MCF 10A (cell line): ENCODE measurements at regions not wholly inside any gene's neighbourhood (a gene's known extent, or its start where the extent isn't known, plus 50 kb on each side); places are given as distances from the start of the nearest gene placed in this dataset.

Source experiments
- BruUV-seq: library from RNA; stranded (reverse); fragments of 400-500 nt; replicated peaks from 2 replicates; lab custom pipeline; 2021; lab: Mats Ljungman, UMichigan
- CTCF ChIA-PET: fragments of 300-600 bp; sonication (Branson Sonifier 250); formaldehyde crosslinking; extraction: SDS; loops from one replicate; lab custom pipeline; 2021; ENCODE audit warnings: antibody characterized with exemption, inconsistent platforms; lab: Yijun Ruan, JAX
- POLR2A ChIA-PET: fragments of 300-600, 350-650 bp; sonication (Branson Sonifier 250); formaldehyde crosslinking; extraction: SDS; loops from one replicate; lab custom pipeline; 2020; ENCODE audit warnings: antibody characterized with exemption, inconsistent platforms; lab: Yijun Ruan, JAX
- DNase-seq: peaks from one replicate; pipeline ENCODE4 v3.0.0-alpha.2; 2018; ENCODE audit not compliant: unreplicated experiment
- H3K27ac Mint-ChIP-seq: one replicate; pipeline ENCODE4 v1.8.0; 2022; ENCODE audit warnings: mild to moderate bottlenecking, low read depth, mixed read lengths; ENCODE audit not compliant: unreplicated experiment
- H3K27me3 Mint-ChIP-seq: one replicate; pipeline ENCODE4 v1.8.0; 2022; ENCODE audit warnings: mixed read lengths; ENCODE audit not compliant: insufficient read depth, unreplicated experiment
- H3K36me3 Mint-ChIP-seq: one replicate; pipeline ENCODE4 v1.8.0; 2022; ENCODE audit warnings: mild to moderate bottlenecking, moderate library complexity, mixed read lengths; ENCODE audit not compliant: insufficient read depth, unreplicated experiment
- H3K4me1 Mint-ChIP-seq: one replicate; pipeline ENCODE4 v1.8.0; 2022; ENCODE audit warnings: mixed read lengths; ENCODE audit not compliant: insufficient read depth, unreplicated experiment
- H3K4me3 Mint-ChIP-seq: one replicate; pipeline ENCODE4 v1.8.0; 2022; ENCODE audit warnings: mild to moderate bottlenecking, moderate library complexity, mixed read lengths; ENCODE audit not compliant: unreplicated experiment
- H3K9me3 Mint-ChIP-seq: one replicate; pipeline ENCODE4 v1.8.0; 2022; ENCODE audit warnings: mixed read lengths; ENCODE audit not compliant: unreplicated experiment
- CTCF ChIP-seq: fragments of 200-600 bp; IDR thresholded peaks from one replicate; pipeline ENCODE4 v1.8.0; 2022; ENCODE audit warnings: antibody characterized with exemption, mild to moderate bottlenecking; ENCODE audit not compliant: unreplicated experiment
- intact Hi-C: fragments of 100-400 bp; cut with micrococcal nuclease; formaldehyde crosslinking; loops from 2 replicates; pipeline ENCODE4 v1.14.1; 2022

GRCh38 chr2:19036091-19036490 is 322.3 kb downstream of the OSR1 start:
- CTCF ChIA-PET = interaction anchor here (0.5 to 0.8 kb wide), 2 partner anchors 15 to 347 kb away, joined by 3 to 6 read pairs; no protein-coding TSS in a partner anchor
- H3K27ac Mint-ChIP-seq = no peak overlapping the region
- peaks cover 12% of the 10 kb centered on the region for H3K4me1 Mint-ChIP-seq
- no TSS peak for BruUV-seq
- intact Hi-C loops = loop anchor here (5.0 kb wide), 1 partner anchor 36 kb away; no protein-coding TSS in a partner anchor
- no peak for DNase-seq
- H3K9me3 Mint-ChIP-seq = no peaks in the 10 kb centered on the region
- POLR2A ChIA-PET = interaction anchor here (0.6 to 1.4 kb wide), 3 partner anchors 10 to 311 kb away, joined by 3 read pairs; no protein-coding TSS in a partner anchor
- H3K27me3 Mint-ChIP-seq = no peaks in the 10 kb centered on the region
- H3K4me3 Mint-ChIP-seq = no peak overlapping the region
- no peak for TF ChIP-seq CTCF
- no peaks in the 10 kb centered on the region for H3K36me3 Mint-ChIP-seq

GRCh38 chr2:19035238-19035637 is 323.2 kb downstream of the OSR1 start:
- no peaks in the 10 kb centered on the region for H3K36me3 Mint-ChIP-seq
- H3K27me3 Mint-ChIP-seq = no peaks in the 10 kb centered on the region
- H3K27ac Mint-ChIP-seq = no peak overlapping the region

GRCh38 chr2:19033240-19033639 is 325.2 kb downstream of the OSR1 start:
- CTCF ChIA-PET = no interaction called here
- no peaks in the 10 kb centered on the region for H3K36me3 Mint-ChIP-seq
- no TSS peak for BruUV-seq
- DNase-seq = no peak
- peaks cover 15% of the 10 kb centered on the region for H3K4me1 Mint-ChIP-seq
- no peak overlapping the region for H3K4me3 Mint-ChIP-seq
- H3K27me3 Mint-ChIP-seq = no peaks in the 10 kb centered on the region
- POLR2A ChIA-PET = no interaction called here
- no peaks in the 10 kb centered on the region for H3K9me3 Mint-ChIP-seq
- H3K27ac Mint-ChIP-seq = no peak overlapping the region
- intact Hi-C loops = no loop called here
- no peak for TF ChIP-seq CTCF

More at GRCh38 chr2:19035238-19035637, 323.2 kb downstream of the OSR1 start:
- CTCF ChIA-PET = interaction anchor here (0.6 kb wide), 1 partner anchor 225 kb away, joined by 3 read pairs; no protein-coding TSS in a partner anchor
- intact Hi-C loops = loop anchor here (5.0 kb wide), 1 partner anchor 37 kb away; no protein-coding TSS in a partner anchor
- Mint-ChIP-seq H3K4me3 (no peak overlapping the region), H3K4me1 (peaks cover 13% of the 10 kb centered on the region), H3K9me3 (no peaks in the 10 kb centered on the region)
- POLR2A ChIA-PET = no interaction called here
- no peak for TF ChIP-seq CTCF
- no peak for DNase-seq
- no TSS peak for BruUV-seq

- Mint-ChIP-seq H3K4me1 (peaks cover 12% of the 10 kb centered on the region), H3K27me3 (no peaks in the 10 kb centered on the region), H3K9me3 (no peaks in the 10 kb centered on the region), H3K36me3 (no peaks in the 10 kb centered on the region), H3K4me3 (no peak overlapping the region), H3K27ac (peak overlapping the region; percentile 61)
- BruUV-seq = no TSS peak
- TF ChIP-seq CTCF = no peak
- intact Hi-C loops = no loop called here
- CTCF ChIA-PET = interaction anchor here (0.9 kb wide), 1 partner anchor 332 kb away, joined by 3 read pairs; no protein-coding TSS in a partner anchor
- DNase-seq = no peak
- POLR2A ChIA-PET = interaction anchor here (0.8 to 1.2 kb wide), 2 partner anchors 10 to 204 kb away, joined by 3 to 5 read pairs; no protein-coding TSS in a partner anchor
Measured at GRCh38 chr2:19031642-19032041, 326.8 kb downstream of the OSR1 start.
